ENCODE measurements at regions not wholly inside any gene's neighbourhood (a gene's known extent, or its start where the extent isn't known, plus 50 kb on each side); places are given as distances from the start of the nearest gene placed in this dataset.

DNA sequence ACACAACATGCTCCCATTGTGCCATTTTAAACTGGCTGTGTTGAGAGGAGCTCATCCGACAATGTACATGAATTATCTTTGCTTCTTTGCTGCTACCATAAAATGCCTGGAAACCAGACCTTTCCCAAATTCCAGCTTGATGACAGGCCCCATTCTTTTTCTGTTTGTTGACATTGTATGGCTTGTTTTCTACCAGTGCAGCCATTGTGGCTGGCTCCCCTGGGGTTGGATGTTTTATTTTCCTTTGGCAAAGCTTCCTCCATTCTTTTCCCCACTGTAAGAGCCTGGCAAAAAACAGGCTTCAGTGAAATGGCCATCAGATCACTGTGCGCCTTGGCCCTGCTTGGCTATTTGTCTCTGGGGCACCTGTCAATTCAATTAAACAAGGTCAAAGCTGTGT, 532.5 kb downstream of the VRK1 start:
- Histone ChIP-seq H3K79me2 (replicated peaks; ENCODE audit: insufficient read depth, low read length) (no peaks in the 10 kb centered on the region), H3K27ac (ENCODE audit: low read length) (no peak overlapping the region), H3F3A (ENCODE audit: insufficient read depth, low read length, poor library complexity, severe bottlenecking) (no peaks in the 10 kb centered on the region), H3K4me2 (ENCODE audit: low read length) (no peak overlapping the region), H4K20me1 (ENCODE audit: insufficient read depth) (no peaks in the 10 kb centered on the region), H2AFZ (ENCODE audit: low read depth, low read length) (no peak overlapping the region), H3K4me3 (ENCODE audit: low read length) (no peak overlapping the region), H3K9ac (ENCODE audit: low read length) (no peak overlapping the region), H3K9me3 (ENCODE audit: low read length) (no peaks in the 10 kb centered on the region), H3K9me2 (ENCODE audit: insufficient read depth, low read length) (no peaks in the 10 kb centered on the region), H3K27me3 (ENCODE audit: insufficient read depth, low read depth, low read length) (no peaks in the 10 kb centered on the region), H3K36me3 (ENCODE audit: insufficient read depth, low read length) (no peaks in the 10 kb centered on the region)
- no peak for TF ChIP-seq MXI1 (conservative IDR thresholded peaks at IDR 0.05; ENCODE audit: poor library complexity, severe bottlenecking)
- no peak for TF ChIP-seq RAD21 (conservative IDR thresholded peaks at IDR 0.05)
- TF ChIP-seq EP300 (conservative IDR thresholded peaks at IDR 0.05; ENCODE audit: poor library complexity, severe bottlenecking) = no peak
- TF ChIP-seq POLR2AphosphoS5 (IDR thresholded peaks at IDR 0.05) = no peak
- no peak for TF ChIP-seq SMC3 (conservative IDR thresholded peaks at IDR 0.05; ENCODE audit: poor library complexity)
- TF ChIP-seq EZH2 (IDR thresholded peaks at IDR 0.05; ENCODE audit: borderline replicate concordance, insufficient read depth, low read length, poor library complexity, severe bottlenecking) = no peak
- TF ChIP-seq, protein P1, sequence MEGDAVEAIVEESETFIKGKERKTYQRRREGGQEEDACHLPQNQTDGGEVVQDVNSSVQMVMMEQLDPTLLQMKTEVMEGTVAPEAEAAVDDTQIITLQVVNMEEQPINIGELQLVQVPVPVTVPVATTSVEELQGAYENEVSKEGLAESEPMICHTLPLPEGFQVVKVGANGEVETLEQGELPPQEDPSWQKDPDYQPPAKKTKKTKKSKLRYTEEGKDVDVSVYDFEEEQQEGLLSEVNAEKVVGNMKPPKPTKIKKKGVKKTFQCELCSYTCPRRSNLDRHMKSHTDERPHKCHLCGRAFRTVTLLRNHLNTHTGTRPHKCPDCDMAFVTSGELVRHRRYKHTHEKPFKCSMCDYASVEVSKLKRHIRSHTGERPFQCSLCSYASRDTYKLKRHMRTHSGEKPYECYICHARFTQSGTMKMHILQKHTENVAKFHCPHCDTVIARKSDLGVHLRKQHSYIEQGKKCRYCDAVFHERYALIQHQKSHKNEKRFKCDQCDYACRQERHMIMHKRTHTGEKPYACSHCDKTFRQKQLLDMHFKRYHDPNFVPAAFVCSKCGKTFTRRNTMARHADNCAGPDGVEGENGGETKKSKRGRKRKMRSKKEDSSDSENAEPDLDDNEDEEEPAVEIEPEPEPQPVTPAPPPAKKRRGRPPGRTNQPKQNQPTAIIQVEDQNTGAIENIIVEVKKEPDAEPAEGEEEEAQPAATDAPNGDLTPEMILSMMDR (IDR thresholded peaks at IDR 0.05; ENCODE audit: poor library complexity, severe bottlenecking) = no peak
- TF ChIP-seq TAF1 (IDR thresholded peaks at IDR 0.05; ENCODE audit: low read depth) = no peak
- TF ChIP-seq, protein P2, sequence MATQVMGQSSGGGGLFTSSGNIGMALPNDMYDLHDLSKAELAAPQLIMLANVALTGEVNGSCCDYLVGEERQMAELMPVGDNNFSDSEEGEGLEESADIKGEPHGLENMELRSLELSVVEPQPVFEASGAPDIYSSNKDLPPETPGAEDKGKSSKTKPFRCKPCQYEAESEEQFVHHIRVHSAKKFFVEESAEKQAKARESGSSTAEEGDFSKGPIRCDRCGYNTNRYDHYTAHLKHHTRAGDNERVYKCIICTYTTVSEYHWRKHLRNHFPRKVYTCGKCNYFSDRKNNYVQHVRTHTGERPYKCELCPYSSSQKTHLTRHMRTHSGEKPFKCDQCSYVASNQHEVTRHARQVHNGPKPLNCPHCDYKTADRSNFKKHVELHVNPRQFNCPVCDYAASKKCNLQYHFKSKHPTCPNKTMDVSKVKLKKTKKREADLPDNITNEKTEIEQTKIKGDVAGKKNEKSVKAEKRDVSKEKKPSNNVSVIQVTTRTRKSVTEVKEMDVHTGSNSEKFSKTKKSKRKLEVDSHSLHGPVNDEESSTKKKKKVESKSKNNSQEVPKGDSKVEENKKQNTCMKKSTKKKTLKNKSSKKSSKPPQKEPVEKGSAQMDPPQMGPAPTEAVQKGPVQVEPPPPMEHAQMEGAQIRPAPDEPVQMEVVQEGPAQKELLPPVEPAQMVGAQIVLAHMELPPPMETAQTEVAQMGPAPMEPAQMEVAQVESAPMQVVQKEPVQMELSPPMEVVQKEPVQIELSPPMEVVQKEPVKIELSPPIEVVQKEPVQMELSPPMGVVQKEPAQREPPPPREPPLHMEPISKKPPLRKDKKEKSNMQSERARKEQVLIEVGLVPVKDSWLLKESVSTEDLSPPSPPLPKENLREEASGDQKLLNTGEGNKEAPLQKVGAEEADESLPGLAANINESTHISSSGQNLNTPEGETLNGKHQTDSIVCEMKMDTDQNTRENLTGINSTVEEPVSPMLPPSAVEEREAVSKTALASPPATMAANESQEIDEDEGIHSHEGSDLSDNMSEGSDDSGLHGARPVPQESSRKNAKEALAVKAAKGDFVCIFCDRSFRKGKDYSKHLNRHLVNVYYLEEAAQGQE (IDR thresholded peaks at IDR 0.05; ENCODE audit: borderline replicate concordance) = no peak

DNA sequence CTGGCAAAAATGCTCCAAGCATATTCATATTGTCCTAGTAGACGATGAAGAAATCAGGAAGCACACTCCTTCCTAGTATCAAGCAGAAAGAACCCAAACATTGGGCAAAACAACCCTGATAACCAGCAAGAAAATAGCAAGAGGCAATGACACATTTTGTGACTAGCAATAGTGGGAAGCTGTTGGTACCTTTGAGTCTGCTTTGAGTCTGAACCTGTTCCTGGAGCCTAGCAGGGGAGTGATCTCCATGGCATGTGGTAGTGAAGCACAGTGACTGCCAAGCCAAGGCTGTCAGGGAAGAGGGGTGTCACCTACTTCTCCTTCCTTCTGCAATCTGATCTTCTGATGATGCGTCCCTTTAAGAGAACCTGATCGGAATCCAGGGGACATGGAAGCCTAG, 533.9 kb downstream of the VRK1 start:
- no peaks in the 10 kb centered on the region for H3K9me2 ChIP-seq (ENCODE audit: insufficient read depth, low read length)
- H4K20me1 ChIP-seq (ENCODE audit: insufficient read depth) = no peaks in the 10 kb centered on the region
- no peaks in the 10 kb centered on the region for H3K36me3 ChIP-seq (ENCODE audit: insufficient read depth, low read length)
- H3K79me2 ChIP-seq (replicated peaks; ENCODE audit: insufficient read depth, low read length) = no peaks in the 10 kb centered on the region
- no peak overlapping the region for H2AFZ ChIP-seq (ENCODE audit: low read depth, low read length)
- no peaks in the 10 kb centered on the region for H3K27me3 ChIP-seq (ENCODE audit: insufficient read depth, low read depth, low read length)
- H3F3A ChIP-seq (ENCODE audit: insufficient read depth, low read length, poor library complexity, severe bottlenecking) = no peaks in the 10 kb centered on the region
- H3K4me3 ChIP-seq (ENCODE audit: low read length) = no peak overlapping the region
- no peak overlapping the region for H3K4me2 ChIP-seq (ENCODE audit: low read length)
- H3K27ac ChIP-seq (ENCODE audit: low read length) = no peak overlapping the region
- TF ChIP-seq MXI1 (conservative IDR thresholded peaks at IDR 0.05; ENCODE audit: poor library complexity, severe bottlenecking) = no peak
- TF ChIP-seq RAD21 (conservative IDR thresholded peaks at IDR 0.05) = no peak
- TF ChIP-seq POLR2AphosphoS5 (IDR thresholded peaks at IDR 0.05) = no peak
- TF ChIP-seq, protein P1 (IDR thresholded peaks at IDR 0.05; ENCODE audit: poor library complexity, severe bottlenecking) = no peak
- no peak for TF ChIP-seq EP300 (conservative IDR thresholded peaks at IDR 0.05; ENCODE audit: poor library complexity, severe bottlenecking)
- no peak for TF ChIP-seq TAF1 (IDR thresholded peaks at IDR 0.05; ENCODE audit: low read depth)
- TF ChIP-seq, protein P2 (IDR thresholded peaks at IDR 0.05; ENCODE audit: borderline replicate concordance) = no peak
- no peak for TF ChIP-seq EZH2 (IDR thresholded peaks at IDR 0.05; ENCODE audit: borderline replicate concordance, insufficient read depth, low read length, poor library complexity, severe bottlenecking)
- no peak for TF ChIP-seq SMC3 (conservative IDR thresholded peaks at IDR 0.05; ENCODE audit: poor library complexity)
- H3K9ac ChIP-seq (ENCODE audit: low read length) = no peak overlapping the region
- H3K9me3 ChIP-seq (ENCODE audit: low read length) = no peaks in the 10 kb centered on the region

Measured in neural cell (in vitro differentiated cells).